ENCODE measurements at regions not wholly inside any gene's neighbourhood (a gene's known extent, or its start where the extent isn't known, plus 50 kb on each side); places are given as distances from the start of the nearest gene placed in this dataset.
A peak's percentile ranks its signal among the peaks of the same experiment; 100 is the strongest.

DNA sequence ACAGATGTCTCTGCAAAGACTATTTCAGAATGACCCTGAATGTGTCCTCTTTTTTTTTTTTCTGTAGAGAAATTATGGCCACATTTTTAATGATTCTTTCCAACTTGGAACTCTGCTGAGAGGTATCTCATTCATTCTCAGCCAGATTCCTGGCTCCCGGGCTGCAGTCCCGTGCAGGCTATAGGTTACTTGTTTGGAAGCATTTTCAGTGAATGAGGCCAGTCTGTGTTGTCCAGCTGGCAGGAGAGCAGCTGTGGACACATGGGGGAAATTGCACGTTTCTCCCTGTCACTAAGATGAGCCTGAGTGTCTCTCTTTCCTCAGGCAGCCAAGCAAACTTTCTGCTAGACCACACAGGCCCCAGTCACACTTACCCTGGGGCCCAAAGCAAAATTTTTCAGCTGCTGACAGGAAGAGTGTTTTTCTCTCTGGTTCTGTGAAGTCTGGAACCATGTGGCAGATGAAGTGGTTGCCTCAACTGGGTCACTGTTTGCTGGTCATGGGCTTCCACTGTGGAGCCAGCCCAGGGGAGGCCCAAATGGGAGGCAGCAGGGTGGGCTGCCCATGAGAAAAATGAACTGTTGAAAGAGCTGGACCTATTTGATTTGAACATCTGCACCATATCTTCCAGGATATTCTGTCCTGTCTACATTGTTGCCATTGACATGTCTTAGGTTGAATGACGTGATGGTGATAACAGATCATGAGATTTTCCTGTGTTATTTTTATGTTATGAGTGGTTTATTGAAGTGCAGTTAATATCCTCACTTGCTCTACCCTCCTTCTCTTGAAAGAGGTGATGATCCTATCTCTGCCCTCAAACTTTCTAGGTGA, 431.2 kb downstream of the LPIN1 start:
- DNase-seq, result peak; percentile 11

GRCh38 chr2:12178289-12179080, 432.1 kb downstream of the LPIN1 start:
- DNase-seq, result peak; percentile 63

- DNase-seq, result no peak
These were observed 433.6 kb downstream of the LPIN1 start for GRCh38 chr2:12180031-12180430.

DNA sequence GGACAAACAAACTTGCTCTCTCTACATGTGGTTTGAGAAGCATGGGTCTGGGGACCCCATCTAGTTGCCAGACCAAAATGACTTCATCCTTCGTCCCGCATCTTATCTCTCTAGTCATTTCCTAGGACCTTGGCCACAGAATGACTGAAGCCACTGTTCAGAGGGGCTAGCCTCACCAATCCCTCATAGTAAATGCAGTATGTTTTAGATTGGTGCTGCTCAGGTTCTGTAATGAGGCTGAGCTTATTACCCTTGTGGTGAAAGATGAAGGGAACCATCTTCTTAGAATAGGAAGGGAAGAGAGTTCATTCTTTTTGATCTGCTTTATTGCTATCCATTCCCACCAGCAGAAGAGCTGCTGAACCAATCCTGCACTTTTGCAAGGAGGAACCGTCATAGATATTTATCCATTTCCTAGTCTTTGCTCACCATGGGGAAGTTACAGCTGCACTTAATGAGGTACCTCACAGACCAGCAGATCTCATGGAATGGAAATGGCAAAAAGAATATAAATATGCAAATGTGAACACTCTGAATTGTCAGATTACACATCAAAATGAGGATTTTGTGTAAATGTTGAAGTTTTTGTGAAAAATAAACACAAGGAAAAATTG, 436.7 kb downstream of the LPIN1 start:
- peak; percentile 48 for DNase-seq

GRCh38 chr2:12192762-12193161, 446.3 kb downstream of the LPIN1 start:
- no peak for DNase-seq

DNA sequence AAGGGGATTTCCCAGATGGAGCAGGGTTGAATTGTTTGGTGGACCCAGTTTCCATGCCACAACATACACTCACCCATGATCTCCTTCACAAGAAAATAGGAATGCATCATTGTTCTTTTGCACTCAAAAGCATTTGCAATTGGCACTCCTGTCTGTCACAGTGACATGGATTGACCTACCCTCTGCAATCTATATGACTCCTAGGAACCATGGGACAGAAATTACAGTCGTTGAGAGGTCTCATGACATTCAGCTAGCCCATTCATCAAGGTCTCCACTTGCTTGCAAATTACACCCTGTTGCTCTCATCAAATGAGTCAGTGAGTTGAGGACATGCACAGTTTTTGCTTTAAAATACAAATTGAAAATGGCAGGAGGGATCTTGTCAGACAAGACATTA, 448.5 kb downstream of the LPIN1 start:
- no peak for DNase-seq

- no peak for DNase-seq
These were observed 450.1 kb downstream of the LPIN1 start for GRCh38 chr2:12196495-12196894.

GRCh38 chr2:12197133-12197532, 450.7 kb downstream of the LPIN1 start:
- no peak for DNase-seq

DNA sequence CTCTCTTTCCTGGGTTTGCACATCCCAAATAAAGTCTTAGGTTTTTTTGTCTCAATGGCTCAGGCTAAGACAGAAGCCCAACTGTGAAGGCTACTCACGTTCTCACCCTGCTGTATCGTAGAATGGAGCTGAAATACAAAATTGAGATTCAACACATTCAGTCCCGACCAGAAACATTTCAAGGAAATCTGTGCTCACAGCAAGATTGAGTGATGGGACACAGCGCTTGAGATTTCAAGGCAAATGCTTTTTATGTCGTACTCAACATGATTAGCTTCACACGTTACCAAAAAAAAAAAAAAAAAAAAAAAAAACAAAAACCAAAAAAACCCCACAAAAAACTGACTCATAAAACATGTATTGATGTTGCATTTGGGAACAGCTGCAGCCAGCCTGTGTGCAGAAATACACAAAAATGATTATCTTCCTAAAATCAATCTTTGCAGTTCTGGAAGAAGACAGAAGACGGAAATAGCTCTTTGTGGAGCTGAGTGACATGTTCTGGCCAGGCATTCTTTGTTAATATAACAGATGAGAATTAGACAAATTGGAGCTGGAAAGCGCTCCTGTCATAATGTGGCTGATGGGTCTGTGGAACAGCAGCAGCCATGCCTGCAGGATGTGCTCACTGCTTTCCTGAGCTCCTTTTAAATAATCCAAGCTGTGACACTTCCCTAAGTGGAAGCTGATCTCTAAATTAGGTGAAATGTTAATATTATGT, 453.2 kb downstream of the LPIN1 start:
- no peak for DNase-seq

GRCh38 chr2:12201369-12201768, 454.9 kb downstream of the LPIN1 start:
- DNase-seq, result peak; percentile 79

DNA sequence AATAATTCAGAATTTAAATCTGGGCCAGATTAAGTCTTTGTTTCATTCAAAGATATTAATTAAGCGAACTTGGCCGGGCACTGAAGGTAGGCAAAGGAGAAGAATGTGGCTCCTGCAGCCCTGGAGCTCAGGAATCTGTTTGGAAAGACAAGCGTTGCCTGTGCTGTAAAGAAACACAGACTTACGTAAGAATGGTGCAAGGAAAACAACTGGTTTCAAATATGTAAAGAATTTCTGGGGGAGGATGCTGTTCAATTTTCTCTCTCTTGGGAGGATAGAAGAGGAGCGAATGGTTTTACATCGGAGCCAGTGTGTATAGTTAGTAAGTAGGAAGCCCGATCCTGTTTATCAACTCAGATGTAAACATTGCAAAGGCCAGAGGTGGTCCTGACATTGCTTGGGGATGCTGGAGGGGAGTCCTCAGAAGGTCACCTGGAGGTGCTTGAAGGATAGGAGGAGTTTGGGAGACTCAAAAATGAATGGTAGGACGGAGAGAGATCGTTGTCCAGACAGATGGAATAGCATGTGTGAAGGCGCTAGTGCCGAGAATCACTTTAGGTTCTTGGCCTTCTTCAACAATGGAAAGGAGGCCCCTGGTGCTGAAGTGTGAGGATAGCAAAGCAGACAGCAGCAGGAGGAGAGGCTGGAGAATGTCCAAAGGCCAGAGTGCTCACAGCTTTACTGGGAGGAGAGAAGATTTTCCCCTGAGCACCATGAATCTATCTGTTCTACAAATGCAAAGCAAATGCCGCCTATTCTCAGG, 456.1 kb downstream of the LPIN1 start:
- no peak for DNase-seq

- DNase-seq, result no peak
These were observed 457.1 kb downstream of the LPIN1 start for GRCh38 chr2:12203528-12203927.

DNA sequence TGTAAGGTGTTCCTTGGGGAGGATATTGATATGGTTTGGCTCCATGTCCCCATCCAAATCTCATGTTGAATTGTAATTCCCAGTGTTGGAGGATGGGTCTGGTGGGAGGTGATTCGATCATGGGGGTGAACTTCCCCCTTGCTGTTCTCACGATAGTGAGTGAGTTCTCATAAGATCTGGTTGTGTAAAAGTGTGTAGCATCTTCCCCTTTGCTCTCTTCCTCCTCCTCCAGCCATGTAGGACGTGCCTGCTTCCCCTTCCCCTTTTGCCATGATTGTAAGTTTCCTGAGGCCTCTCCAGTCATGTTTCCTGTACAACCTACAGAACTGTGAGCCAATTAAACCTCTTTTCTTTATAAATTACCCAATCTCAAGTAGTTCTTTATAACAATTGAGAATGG, 458.7 kb downstream of the LPIN1 start:
- DNase-seq, result no peak

DNA sequence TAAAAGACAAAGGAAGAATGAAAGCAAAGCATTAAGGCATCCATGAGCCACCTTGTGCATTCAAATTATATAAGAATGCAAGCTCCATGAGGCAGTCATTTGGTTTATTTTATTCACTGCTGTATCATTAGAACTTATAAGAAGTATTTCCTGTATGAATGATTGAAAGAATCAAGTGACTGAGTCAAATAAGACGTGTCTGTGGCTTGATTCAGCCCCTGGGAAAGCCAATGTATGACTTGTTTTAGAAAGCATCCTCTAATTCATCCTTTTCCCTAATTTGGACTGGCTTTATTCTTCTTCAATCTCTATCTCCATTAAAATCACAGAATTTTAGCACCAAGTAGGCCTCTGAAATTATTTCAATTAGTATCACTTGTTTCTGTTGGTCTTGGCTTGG, 461.1 kb downstream of the LPIN1 start:
- no peak for DNase-seq

DNA sequence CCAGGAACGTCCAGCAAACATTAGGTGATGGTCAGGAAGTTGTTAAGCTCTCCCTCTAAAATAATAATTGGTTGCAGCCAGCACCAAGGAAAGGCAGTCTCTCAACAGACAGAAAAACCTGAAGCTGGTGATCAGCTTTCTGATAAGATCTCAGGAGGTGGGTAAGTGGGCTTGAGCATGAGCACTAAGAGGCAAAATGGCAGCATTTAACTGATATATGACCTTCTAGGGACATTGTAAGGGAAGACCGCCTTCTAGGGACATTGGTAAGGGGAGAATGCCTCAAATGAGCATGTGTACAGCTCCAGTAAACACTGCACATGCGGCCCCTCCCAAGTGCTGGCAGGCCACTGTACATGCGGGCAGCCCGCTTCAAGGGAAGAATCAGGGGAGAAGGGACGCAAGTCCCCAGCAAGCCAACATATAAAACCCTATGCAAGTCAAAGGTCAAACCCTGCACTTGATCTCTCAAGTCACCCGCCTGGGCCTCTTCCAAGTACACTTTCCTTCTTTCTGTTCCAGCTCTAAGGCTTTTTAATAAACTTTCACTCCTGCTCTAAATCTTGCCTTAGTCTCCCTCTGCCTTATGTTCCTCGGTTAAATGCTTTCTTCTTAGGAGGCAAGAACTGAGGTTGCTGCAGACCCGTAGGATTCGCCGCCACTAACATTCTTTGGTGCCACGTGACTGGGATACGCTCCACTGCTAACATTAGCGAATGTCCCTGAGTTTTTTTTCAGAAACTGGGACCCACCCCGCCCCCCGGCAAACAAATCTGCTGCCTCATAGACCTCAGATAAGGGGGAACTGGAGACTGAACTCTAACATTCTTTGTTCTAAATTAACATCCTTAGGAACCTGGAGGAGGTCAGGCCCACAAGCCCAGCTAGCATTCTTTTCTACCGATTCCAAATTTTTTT, 463.8 kb downstream of the LPIN1 start:
- DNase-seq, result no peak

DNA sequence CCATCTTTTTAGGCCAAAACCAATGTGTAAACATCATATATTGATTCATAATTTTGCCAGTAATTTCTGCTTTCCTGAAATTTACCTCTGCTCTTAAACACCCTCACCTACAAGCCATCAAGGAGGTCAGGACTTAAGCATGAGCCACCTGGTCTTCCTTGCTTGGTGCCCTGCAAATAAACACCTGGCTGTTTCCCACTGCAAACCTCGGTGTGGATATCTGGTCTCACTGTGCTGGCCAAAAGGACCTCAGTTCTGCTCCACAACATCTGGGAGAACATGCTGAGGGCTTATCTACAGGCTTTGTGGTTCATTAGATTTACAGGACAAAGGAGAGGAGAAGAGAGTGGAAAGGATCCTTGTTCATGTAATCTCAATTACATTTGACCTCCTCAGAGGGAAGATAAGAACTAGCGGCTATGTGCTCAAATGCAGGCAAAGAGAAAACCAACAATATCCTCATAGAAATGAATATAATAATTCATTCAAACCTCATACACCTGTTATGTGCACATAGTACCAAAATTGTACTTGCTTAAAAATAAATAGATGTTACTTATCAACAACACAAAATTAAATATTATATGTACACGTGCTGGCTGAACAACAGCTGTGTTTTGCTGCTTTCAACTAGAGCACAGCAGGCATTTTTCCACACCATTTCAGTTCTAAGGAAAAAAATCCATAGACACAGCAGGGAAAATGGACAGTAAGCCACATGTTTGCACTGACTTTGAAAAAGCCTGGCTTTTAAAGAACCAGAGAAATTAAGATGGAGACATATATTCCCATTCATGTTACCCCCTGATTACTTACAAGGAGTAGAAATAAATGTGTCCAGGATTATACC, 465.1 kb downstream of the LPIN1 start:
- peak; percentile 9 for DNase-seq

GRCh38 chr2:12212841-12213597, 466.6 kb downstream of the LPIN1 start:
- peak; percentile 15 for DNase-seq

GRCh38 chr2:12217175-12217574, 470.7 kb downstream of the LPIN1 start:
- DNase-seq, result no peak

DNA sequence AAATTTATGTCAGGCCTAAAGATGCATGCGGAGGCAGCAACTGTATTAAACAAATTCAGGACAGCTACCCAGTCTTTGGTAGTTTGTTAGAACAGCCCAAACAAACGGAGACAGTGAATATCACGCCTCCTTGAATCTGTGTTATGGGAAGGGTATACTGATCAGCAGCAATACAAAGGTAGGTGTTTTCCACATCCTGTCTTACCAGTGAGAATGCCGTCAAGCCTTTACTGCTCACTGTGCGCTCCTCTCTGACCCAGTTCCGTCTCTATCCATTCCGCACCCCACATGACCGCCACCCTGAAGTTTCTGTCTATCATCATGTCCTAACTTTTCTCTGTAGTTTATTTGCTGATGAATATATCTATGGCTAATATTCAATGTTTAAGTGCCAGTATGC, 473.3 kb downstream of the LPIN1 start:
- DNase-seq, result no peak
